Lower leg skin (tissue), 3 donors: ENCODE measurements at regions not wholly inside any gene's neighbourhood (a gene's known extent, or its start where the extent isn't known, plus 50 kb on each side); places are given as distances from the start of the nearest gene placed in this dataset.

Experiments used
- CTCF ChIP-seq, 3 donors: fragments of 450-650 bp; IDR thresholded peaks; one replicate each; pipeline ENCODE4 v1.5.1; 2016; ENCODE audit warnings: antibody characterized with exemption in 3 of 3, mild to moderate bottlenecking in 3 of 3, moderate library complexity in 2 of 3
- POLR2A ChIP-seq, 2 donors: fragments of 450-650 bp; IDR thresholded peaks; one replicate each; pipeline ENCODE4 v1.6.1; 2016 to 2017; ENCODE audit warnings: antibody characterized with exemption in 2 of 2, mild to moderate bottlenecking in 1 of 2, moderate library complexity in 1 of 2

GRCh38 chr6:142621822-142622221 is 320.0 kb downstream of the ADGRG6 start:
- TF ChIP-seq CTCF (IDR thresholded peaks at IDR 0.05) (no peak), POLR2A (IDR thresholded peaks at IDR 0.05) (no peak)
